ENCODE measurements at regions not wholly inside any gene's neighbourhood (a gene's known extent, or its start where the extent isn't known, plus 50 kb on each side); places are given as distances from the start of the nearest gene placed in this dataset.

DNA sequence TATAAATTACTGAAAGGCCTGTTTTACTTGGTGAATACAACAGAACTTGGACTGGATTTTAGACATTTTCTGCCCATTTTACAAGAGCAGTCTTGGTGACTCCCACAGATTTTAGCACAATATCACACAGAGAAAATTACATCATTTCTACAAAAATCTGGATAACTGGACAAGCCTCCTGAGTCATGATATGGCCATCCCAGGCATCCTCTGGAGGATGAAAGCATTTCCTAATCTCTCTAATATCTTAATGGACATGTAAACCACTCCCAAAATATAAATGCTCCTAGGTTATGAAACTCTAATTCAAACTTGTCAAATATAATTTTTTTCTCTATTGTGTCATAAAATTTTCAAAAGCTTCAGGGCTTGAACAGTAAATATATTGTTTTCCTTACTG is 1170.8 kb upstream of the PCDH7 start:
- TF ChIP-seq POLR2A (IDR thresholded peaks at IDR 0.05; ENCODE audit: low read depth, low read length) (no peak), POLR2AphosphoS5 (IDR thresholded peaks at IDR 0.05; ENCODE audit: low read depth, low read length) (no peak)
